OCI-LY7 (cell line): ENCODE measurements at regions not wholly inside any gene's neighbourhood (a gene's known extent, or its start where the extent isn't known, plus 50 kb on each side); places are given as distances from the start of the nearest gene placed in this dataset.

ENCODE experiments used
- EZH2phosphoT487 ChIP-seq: fragments of 200-600 bp; sonication (generic); IDR thresholded peaks from 2 replicates; pipeline ENCODE4 v1.6.1; 2018; ENCODE audit warnings: low read depth, borderline replicate concordance, mild to moderate bottlenecking, mixed run types, antibody characterized with exemption, low read length, moderate library complexity, mixed read lengths
- TF ChIP-seq, protein P1 (sequence below): fragments of 200-600 bp; sonication (generic); conservative IDR thresholded peaks from 2 replicates; pipeline ENCODE4 v1.5.1; 2014; ENCODE audit warnings: mild to moderate bottlenecking, antibody characterized with exemption, low read length, moderate library complexity, mixed read lengths

DNA sequence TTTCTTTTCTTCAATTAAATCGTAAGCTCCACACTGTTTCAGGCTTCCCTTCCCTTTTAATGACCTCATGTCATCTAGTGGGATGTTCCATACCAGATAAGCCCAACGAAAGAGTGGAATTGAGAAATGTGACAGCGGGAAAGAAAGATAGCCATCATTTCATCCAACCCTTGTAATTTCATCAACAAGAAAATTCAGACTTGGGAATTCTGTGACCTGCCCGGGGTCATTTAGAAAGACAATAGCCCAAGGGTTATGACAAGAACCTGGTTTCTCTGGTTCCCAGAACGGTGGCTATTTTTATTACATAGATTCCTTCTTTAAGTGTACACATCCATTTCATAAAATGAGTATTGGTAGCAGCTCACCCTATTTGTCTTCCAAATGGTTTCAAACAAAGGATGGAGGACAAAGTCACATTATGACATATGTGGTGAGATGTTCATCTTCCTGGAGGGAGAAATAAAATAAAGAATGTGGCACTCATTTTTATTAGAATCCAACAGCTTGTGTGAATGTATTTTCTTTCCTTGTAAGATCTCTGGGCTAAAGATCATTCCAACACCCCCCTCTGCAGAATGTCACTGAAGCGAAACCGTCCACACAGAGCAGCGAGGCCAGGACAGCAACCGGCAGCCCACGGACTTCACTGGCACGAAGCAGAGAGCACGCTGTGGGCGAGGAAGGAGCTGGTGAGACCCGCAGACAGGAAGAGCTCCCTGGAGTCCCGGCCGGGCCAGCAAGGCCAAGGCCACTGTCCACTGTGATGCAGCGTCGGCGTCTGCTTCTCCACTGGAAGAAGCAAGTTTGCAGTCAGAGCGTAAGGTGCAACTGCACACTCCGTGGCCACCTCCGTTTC lies 199.9 kb downstream of the KLF6 start:
- TF ChIP-seq, protein P1, sequence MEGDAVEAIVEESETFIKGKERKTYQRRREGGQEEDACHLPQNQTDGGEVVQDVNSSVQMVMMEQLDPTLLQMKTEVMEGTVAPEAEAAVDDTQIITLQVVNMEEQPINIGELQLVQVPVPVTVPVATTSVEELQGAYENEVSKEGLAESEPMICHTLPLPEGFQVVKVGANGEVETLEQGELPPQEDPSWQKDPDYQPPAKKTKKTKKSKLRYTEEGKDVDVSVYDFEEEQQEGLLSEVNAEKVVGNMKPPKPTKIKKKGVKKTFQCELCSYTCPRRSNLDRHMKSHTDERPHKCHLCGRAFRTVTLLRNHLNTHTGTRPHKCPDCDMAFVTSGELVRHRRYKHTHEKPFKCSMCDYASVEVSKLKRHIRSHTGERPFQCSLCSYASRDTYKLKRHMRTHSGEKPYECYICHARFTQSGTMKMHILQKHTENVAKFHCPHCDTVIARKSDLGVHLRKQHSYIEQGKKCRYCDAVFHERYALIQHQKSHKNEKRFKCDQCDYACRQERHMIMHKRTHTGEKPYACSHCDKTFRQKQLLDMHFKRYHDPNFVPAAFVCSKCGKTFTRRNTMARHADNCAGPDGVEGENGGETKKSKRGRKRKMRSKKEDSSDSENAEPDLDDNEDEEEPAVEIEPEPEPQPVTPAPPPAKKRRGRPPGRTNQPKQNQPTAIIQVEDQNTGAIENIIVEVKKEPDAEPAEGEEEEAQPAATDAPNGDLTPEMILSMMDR, result no peak
- no peak for TF ChIP-seq EZH2phosphoT487
